ENCODE measurements at regions not wholly inside any gene's neighbourhood (a gene's known extent, or its start where the extent isn't known, plus 50 kb on each side); places are given as distances from the start of the nearest gene placed in this dataset.
"Not testable (repeated sequence)": the region's sequence is repeated elsewhere in the genome, so short reads cannot be mapped to it uniquely, and the experiment has no call there.

GRCh38 chr5:56384186-56384585, 151.1 kb upstream of the ANKRD55 start:
- Histone ChIP-seq H3K27me3 (ENCODE audit: insufficient read depth, low read length, poor library complexity, severe bottlenecking) (no peaks in the 10 kb centered on the region), H3K9me3 (ENCODE audit: low read length) (no peaks in the 10 kb centered on the region), H3K4me1 (ENCODE audit: insufficient read depth, low read length) (no peaks in the 10 kb centered on the region), H3K4me3 (ENCODE audit: low read length) (no peak overlapping the region), H3K27ac (ENCODE audit: low read depth, low read length) (no peak overlapping the region), H3K36me3 (ENCODE audit: insufficient read depth, low read length) (no peaks in the 10 kb centered on the region)
- POLR2A ChIA-PET: no interaction called here
- Mint-ChIP-seq H3K9me3 (no peaks in the 10 kb centered on the region), H3K36me3 (peaks cover 0 to 1% (median 0%) of the 10 kb centered on the region in 3 donors), H3K4me1 (no peaks in the 10 kb centered on the region), H3K27ac (no peak overlapping the region), H3K27me3 (peaks cover 5 to 29% of the 10 kb centered on the region in 2 donors), H3K4me3 (no peak overlapping the region)
- CTCF ChIA-PET: no interaction called here
- DNase-seq: no peak

GRCh38 chr5:56383761-56384160, 150.6 kb upstream of the ANKRD55 start:
- POLR2A ChIA-PET: no interaction called here

GRCh38 chr5:56382896-56383295, 149.8 kb upstream of the ANKRD55 start:
- H3K27ac Mint-ChIP-seq: no peak overlapping the region
- Histone ChIP-seq H3K4me1 (ENCODE audit: insufficient read depth, low read length) (no peaks in the 10 kb centered on the region), H3K36me3 (ENCODE audit: insufficient read depth, low read length) (no peaks in the 10 kb centered on the region), H3K27ac (ENCODE audit: low read depth, low read length) (no peak overlapping the region), H3K4me3 (ENCODE audit: low read length) (no peak overlapping the region), H3K27me3 (ENCODE audit: insufficient read depth, low read length, poor library complexity, severe bottlenecking) (no peaks in the 10 kb centered on the region), H3K9me3 (ENCODE audit: low read length) (no peaks in the 10 kb centered on the region)
- no peak for DNase-seq
- H3K36me3 Mint-ChIP-seq: peaks cover 0 to 1% (median 0%) of the 10 kb centered on the region in 3 donors
- H3K4me3 Mint-ChIP-seq: no peak overlapping the region
- H3K4me1 Mint-ChIP-seq: no peaks in the 10 kb centered on the region
- H3K27me3 Mint-ChIP-seq: peaks cover 5 to 19% of the 10 kb centered on the region in 2 donors
- no peaks in the 10 kb centered on the region for H3K9me3 Mint-ChIP-seq
- CTCF ChIA-PET: no interaction called here
- POLR2A ChIA-PET: no interaction called here

More at GRCh38 chr5:56383761-56384160, 150.6 kb upstream of the ANKRD55 start:
- Mint-ChIP-seq H3K27me3 (peaks cover 5 to 27% of the 10 kb centered on the region in 2 donors), H3K9me3 (no peaks in the 10 kb centered on the region), H3K27ac (no peak overlapping the region), H3K4me3 (no peak overlapping the region), H3K4me1 (no peaks in the 10 kb centered on the region), H3K36me3 (peaks cover 0 to 1% (median 0%) of the 10 kb centered on the region in 3 donors)
- Histone ChIP-seq H3K4me3 (ENCODE audit: low read length) (no peak overlapping the region), H3K4me1 (ENCODE audit: insufficient read depth, low read length) (no peaks in the 10 kb centered on the region), H3K27ac (ENCODE audit: low read depth, low read length) (no peak overlapping the region), H3K27me3 (ENCODE audit: insufficient read depth, low read length, poor library complexity, severe bottlenecking) (no peaks in the 10 kb centered on the region), H3K9me3 (ENCODE audit: low read length) (no peaks in the 10 kb centered on the region), H3K36me3 (ENCODE audit: insufficient read depth, low read length) (no peaks in the 10 kb centered on the region)
- CTCF ChIA-PET: no interaction called here
- DNase-seq: no peak

GRCh38 chr5:56377573-56377972, 144.4 kb upstream of the ANKRD55 start:
- Histone ChIP-seq H3K27me3 (ENCODE audit: insufficient read depth, low read length, poor library complexity, severe bottlenecking) (no peaks in the 10 kb centered on the region), H3K4me3 (ENCODE audit: low read length) (no peak overlapping the region), H3K27ac (ENCODE audit: low read depth, low read length) (no peak overlapping the region), H3K36me3 (ENCODE audit: insufficient read depth, low read length) (no peaks in the 10 kb centered on the region), H3K4me1 (ENCODE audit: insufficient read depth, low read length) (no peaks in the 10 kb centered on the region), H3K9me3 (ENCODE audit: low read length) (no peaks in the 10 kb centered on the region)
- Mint-ChIP-seq H3K27me3 (peaks cover 9 to 21% of the 10 kb centered on the region in 2 donors), H3K4me1 (no peaks in the 10 kb centered on the region), H3K9me3 (peaks cover 0 to 2% (median 0%) of the 10 kb centered on the region in 5 donors), H3K36me3 (peaks cover 0 to 1% (median 0%) of the 10 kb centered on the region in 3 donors), H3K27ac (no peak overlapping the region), H3K4me3 (no peak overlapping the region)
- CTCF ChIA-PET: no interaction called here
- DNase-seq: no peak
- POLR2A ChIA-PET: no interaction called here

GRCh38 chr5:56376128-56376527, 143.0 kb upstream of the ANKRD55 start:
- no peaks in the 10 kb centered on the region for H3K4me1 Mint-ChIP-seq
- ChIA-PET CTCF (no interaction called here), POLR2A (no interaction called here)
- no peak for DNase-seq
- H3K27ac ChIP-seq (ENCODE audit: low read depth, low read length): no peak overlapping the region
- no peaks in the 10 kb centered on the region for H3K36me3 Mint-ChIP-seq
- no peak overlapping the region for H3K4me3 ChIP-seq (ENCODE audit: low read length)
- no peaks in the 10 kb centered on the region for H3K9me3 ChIP-seq (ENCODE audit: low read length)
- no peaks in the 10 kb centered on the region for H3K27me3 ChIP-seq (ENCODE audit: insufficient read depth, low read length, poor library complexity, severe bottlenecking)
- no peaks in the 10 kb centered on the region for H3K4me1 ChIP-seq (ENCODE audit: insufficient read depth, low read length)
- H3K36me3 ChIP-seq (ENCODE audit: insufficient read depth, low read length): no peaks in the 10 kb centered on the region
- peaks cover 0 to 2% (median 0%) of the 10 kb centered on the region in 5 donors for H3K9me3 Mint-ChIP-seq
- H3K4me3 Mint-ChIP-seq: no peak overlapping the region
- H3K27ac Mint-ChIP-seq: no peak overlapping the region
- peaks cover 6 to 16% of the 10 kb centered on the region in 2 donors for H3K27me3 Mint-ChIP-seq

- H3K27me3 ChIP-seq (ENCODE audit: insufficient read depth, low read length, poor library complexity, severe bottlenecking): no peaks in the 10 kb centered on the region
- ChIA-PET CTCF (no interaction called here), POLR2A (no interaction called here)
- H3K36me3 ChIP-seq (ENCODE audit: insufficient read depth, low read length): no peaks in the 10 kb centered on the region
- Mint-ChIP-seq H3K4me1 (no peaks in the 10 kb centered on the region), H3K36me3 (no peaks in the 10 kb centered on the region), H3K4me3 (no peak overlapping the region), H3K27me3 (peaks cover 6 to 14% of the 10 kb centered on the region in 2 donors), H3K9me3 (peaks cover 0 to 2% (median 0%) of the 10 kb centered on the region in 5 donors), H3K27ac (no peak overlapping the region)
- no peak for DNase-seq
- no peak overlapping the region for H3K4me3 ChIP-seq (ENCODE audit: low read length)
- no peaks in the 10 kb centered on the region for H3K4me1 ChIP-seq (ENCODE audit: insufficient read depth, low read length)
- H3K27ac ChIP-seq (ENCODE audit: low read depth, low read length): no peak overlapping the region
- no peaks in the 10 kb centered on the region for H3K9me3 ChIP-seq (ENCODE audit: low read length)
Observed at GRCh38 chr5:56375011-56375410, 141.9 kb upstream of the ANKRD55 start.

DNA sequence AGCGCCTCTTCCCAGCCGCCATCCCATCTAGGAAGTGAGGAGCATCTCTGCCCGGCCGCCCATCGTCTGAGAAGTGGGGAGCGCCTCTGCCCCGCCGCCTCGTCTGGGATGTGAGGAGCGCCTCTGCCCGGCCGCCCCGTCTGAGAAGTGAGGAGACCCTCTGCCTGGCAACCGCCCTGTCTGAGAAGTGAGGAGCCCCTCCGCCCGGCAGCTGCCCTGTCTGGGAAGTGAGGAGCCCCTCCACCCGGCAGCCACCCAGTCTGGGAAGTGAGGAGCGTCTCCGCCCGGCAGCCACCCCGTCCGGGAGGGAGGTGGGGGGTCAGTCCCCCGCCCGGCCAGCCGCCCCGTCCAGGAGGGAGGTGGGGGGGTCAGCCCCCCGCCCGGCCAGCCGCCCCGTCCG, 139.4 kb upstream of the ANKRD55 start:
- CTCF ChIA-PET; H3K9me3 Mint-ChIP-seq; DNase-seq; H3K36me3 Mint-ChIP-seq; H3K4me1 Mint-ChIP-seq; H3K27me3 ChIP-seq (ENCODE audit: insufficient read depth, low read length, poor library complexity, severe bottlenecking); H3K27ac ChIP-seq (ENCODE audit: low read depth, low read length); H3K4me3 Mint-ChIP-seq; H3K27ac Mint-ChIP-seq; POLR2A ChIA-PET; H3K9me3 ChIP-seq (ENCODE audit: low read length); H3K36me3 ChIP-seq (ENCODE audit: insufficient read depth, low read length); H3K4me1 ChIP-seq (ENCODE audit: insufficient read depth, low read length); H3K4me3 ChIP-seq (ENCODE audit: low read length): not testable (repeated sequence)
- H3K27me3 Mint-ChIP-seq: peaks cover 6 to 12% of the 10 kb centered on the region in 2 donors

- H3K9me3 ChIP-seq (ENCODE audit: low read length): no peaks in the 10 kb centered on the region
- peaks cover 0 to 2% (median 0%) of the 10 kb centered on the region in 3 donors for H3K36me3 Mint-ChIP-seq
- ChIA-PET POLR2A (no interaction called here), CTCF (no interaction called here)
- H3K4me1 Mint-ChIP-seq: no peaks in the 10 kb centered on the region
- H3K27me3 Mint-ChIP-seq: peaks cover 0 to 4% of the 10 kb centered on the region in 2 donors
- no peak overlapping the region for H3K27ac Mint-ChIP-seq
- no peaks in the 10 kb centered on the region for H3K36me3 ChIP-seq (ENCODE audit: insufficient read depth, low read length)
- DNase-seq: no peak
- H3K4me3 Mint-ChIP-seq: no peak overlapping the region
- H3K9me3 Mint-ChIP-seq: peaks cover 0 to 1% (median 0%) of the 10 kb centered on the region in 5 donors
- H3K27ac ChIP-seq (ENCODE audit: low read depth, low read length): no peak overlapping the region
- no peaks in the 10 kb centered on the region for H3K27me3 ChIP-seq (ENCODE audit: insufficient read depth, low read length, poor library complexity, severe bottlenecking)
- H3K4me1 ChIP-seq (ENCODE audit: insufficient read depth, low read length): no peaks in the 10 kb centered on the region
- H3K4me3 ChIP-seq (ENCODE audit: low read length): no peak overlapping the region
Observed at GRCh38 chr5:56369361-56369811, 136.3 kb upstream of the ANKRD55 start.

DNA sequence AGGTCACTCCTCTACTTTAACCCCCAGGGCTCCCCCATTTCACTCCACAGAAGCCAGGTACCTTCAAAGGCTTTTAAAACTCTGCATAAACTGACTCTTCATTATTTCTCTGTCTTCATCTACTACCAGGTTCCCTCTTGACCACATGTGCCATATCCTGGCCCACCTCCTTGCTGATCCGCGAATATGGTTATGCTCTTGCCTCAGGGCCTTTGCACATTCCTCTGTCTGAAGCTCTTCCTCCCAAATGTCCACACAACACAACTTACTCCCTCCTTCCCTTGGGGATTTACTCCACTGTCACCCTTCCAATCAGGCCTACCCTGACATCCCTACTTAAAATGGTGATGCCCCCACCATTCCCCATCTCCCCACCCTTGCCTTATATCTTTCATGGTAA, 134.6 kb upstream of the ANKRD55 start:
- Mint-ChIP-seq H3K27ac (no peak overlapping the region), H3K36me3 (peaks cover 0 to 2% (median 0%) of the 10 kb centered on the region in 3 donors), H3K4me3 (no peak overlapping the region), H3K27me3 (peaks cover 0 to 4% of the 10 kb centered on the region in 2 donors), H3K9me3 (peaks cover 0 to 1% (median 0%) of the 10 kb centered on the region in 5 donors), H3K4me1 (no peaks in the 10 kb centered on the region)
- no peaks in the 10 kb centered on the region for H3K36me3 ChIP-seq (ENCODE audit: insufficient read depth, low read length)
- H3K4me3 ChIP-seq (ENCODE audit: low read length): no peak overlapping the region
- CTCF ChIA-PET: no interaction called here
- no peaks in the 10 kb centered on the region for H3K27me3 ChIP-seq (ENCODE audit: insufficient read depth, low read length, poor library complexity, severe bottlenecking)
- DNase-seq: no peak
- no peaks in the 10 kb centered on the region for H3K4me1 ChIP-seq (ENCODE audit: insufficient read depth, low read length)
- POLR2A ChIA-PET: no interaction called here
- no peaks in the 10 kb centered on the region for H3K9me3 ChIP-seq (ENCODE audit: low read length)
- H3K27ac ChIP-seq (ENCODE audit: low read depth, low read length): no peak overlapping the region
